ENCODE measurements at regions not wholly inside any gene's neighbourhood (a gene's known extent, or its start where the extent isn't known, plus 50 kb on each side); places are given as distances from the start of the nearest gene placed in this dataset.

- FAIRE-seq (no peak), DNase-seq (ENCODE audit: extremely low read depth in 1 of 4, low spot score in 3 of 4) (no peak), ATAC-seq (no peak)
- Histone ChIP-seq H3K27me3 (ENCODE audit: control insufficient read depth in 2 of 2, insufficient read depth in 2 of 2, low read length in 2 of 2) (peaks cover 2 to 9% of the 10 kb centered on the region in 2 experiments; a peak in 4 of 5 replicates), H3K36me3 (ENCODE audit: control insufficient read depth, insufficient read depth, low read length) (no peaks in the 10 kb centered on the region), H3K9me3 (replicated peaks; ENCODE audit: control insufficient read depth, insufficient read depth, low read depth, low read length) (no peaks in the 10 kb centered on the region), H3K4me1 (replicated peaks in 1 of 2; ENCODE audit: control insufficient read depth in 2 of 2, insufficient read depth in 2 of 2, low read length in 2 of 2) (no peaks in the 10 kb centered on the region), H3K27ac (ENCODE audit: extremely low read depth, low read depth, low read length) (no peak overlapping the region), H3K9me1 (ENCODE audit: control insufficient read depth, insufficient read depth, low read length) (no peaks in the 10 kb centered on the region), H3K79me2 (ENCODE audit: control insufficient read depth, insufficient read depth, low read length) (no peaks in the 10 kb centered on the region), H3K9ac (ENCODE audit: insufficient read depth in 1 of 2, low read depth in 2 of 2, low read length in 2 of 2) (no peak overlapping the region), H3K4me2 (ENCODE audit: insufficient read depth, low read length) (no peak overlapping the region), H4K20me1 (replicated peaks; ENCODE audit: control insufficient read depth, insufficient read depth, low read length) (no peaks in the 10 kb centered on the region), H3K4me3 (no peak overlapping the region), H2AFZ (ENCODE audit: low read depth, low read length) (no peak overlapping the region)
- no peak for TF ChIP-seq ELK1 (CRISPR knock-in tag; IDR thresholded peaks at IDR 0.05)
- no peak for TF ChIP-seq MECOM (CRISPR knock-in tag; IDR thresholded peaks at IDR 0.05)
- no peak for TF ChIP-seq EWSR1 (IDR thresholded peaks at IDR 0.05; ENCODE audit: borderline replicate concordance, low read depth, partially characterized antibody)
- TF ChIP-seq SMC3 (conservative IDR thresholded peaks at IDR 0.05; ENCODE audit: insufficient read depth, low read depth, low read length): no peak
- no peak for TF ChIP-seq UBTF (IDR thresholded peaks at IDR 0.05; ENCODE audit: borderline replicate concordance in 1 of 2, low read depth in 2 of 2, low read length in 2 of 2)
- TF ChIP-seq ZNF639 (CRISPR knock-in tag; conservative IDR thresholded peaks at IDR 0.05 in 1 of 2, IDR thresholded peaks at IDR 0.05 in 1 of 2): no peak
- TF ChIP-seq TSC22D4 (tag; IDR thresholded peaks at IDR 0.05): no peak
- TF ChIP-seq HIVEP1 (CRISPR knock-in tag; IDR thresholded peaks at IDR 0.05): no peak
- no peak for TF ChIP-seq ZNF699 (CRISPR knock-in tag; IDR thresholded peaks at IDR 0.05; ENCODE audit: insufficient replicate concordance)
- no peak for TF ChIP-seq ZSCAN29 (IDR thresholded peaks at IDR 0.05)
- TF ChIP-seq SMAD3 (CRISPR knock-in tag; conservative IDR thresholded peaks at IDR 0.05): no peak
- TF ChIP-seq XRCC4 (IDR thresholded peaks at IDR 0.05; ENCODE audit: extremely low read depth, insufficient read depth, insufficient read length): no peak
- no peak for TF ChIP-seq SFPQ (IDR thresholded peaks at IDR 0.05; ENCODE audit: low read depth, low read length)
- POLR2A ChIA-PET: interaction anchor here (0.6 to 0.9 kb wide), 2 partner anchors 18 to 604 kb away, joined by 3 to 4 read pairs; no protein-coding TSS in a partner anchor
- CTCF ChIA-PET (ENCODE audit: low intra/inter-chr PET ratio): no interaction called here
- intact Hi-C loops (cut with micrococcal nuclease) (no loop called here), in situ Hi-C loops (cut with MboI) (no loop called here)
- BruUV-seq (replicated peaks): no TSS peak
- 1% methylated on average over 19 of the region's 19 CpGs for whole genome bisulfite sequencing (ENCODE audit: insufficient coverage, low coverage, missing lambda C conversion rate)
These were observed 165.4 kb upstream of the PWP1 start for GRCh38 chr12:107519906-107520859.
